HG02973 (cell line): ENCODE measurements at regions not wholly inside any gene's neighbourhood (a gene's known extent, or its start where the extent isn't known, plus 50 kb on each side); places are given as distances from the start of the nearest gene placed in this dataset.

Experiments used
- ATAC-seq: cut with Tn5 transposase; IDR thresholded peaks from one replicate; pipeline ENCODE4 v1.9.1; 2021; ENCODE audit warnings: moderate library complexity; ENCODE audit not compliant: unreplicated experiment

GRCh38 chr2:71938659-71939587 is 208.7 kb downstream of the CYP26B1 start:
- no peak for ATAC-seq

GRCh38 chr2:71938108-71938507 is 209.6 kb downstream of the CYP26B1 start:
- ATAC-seq: no peak

DNA sequence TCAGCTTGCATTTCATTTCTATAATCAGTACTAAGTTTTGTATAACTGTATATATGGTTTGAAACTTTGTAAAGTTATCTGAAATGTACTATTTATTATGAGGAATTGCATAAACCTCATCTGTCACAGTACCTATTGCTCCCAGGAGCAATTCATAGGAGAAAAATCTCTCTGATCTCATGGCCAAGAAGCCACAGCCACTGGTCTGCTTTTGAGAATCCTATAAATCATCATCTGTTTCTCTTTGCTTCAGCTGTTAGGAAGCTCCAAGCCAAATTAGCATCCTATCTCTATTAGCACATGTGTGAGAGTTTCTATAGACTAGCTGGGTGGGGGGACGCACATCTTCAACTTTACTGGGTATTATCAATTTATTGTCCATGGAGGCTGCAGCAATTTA is 210.3 kb downstream of the CYP26B1 start:
- ATAC-seq: no peak

DNA sequence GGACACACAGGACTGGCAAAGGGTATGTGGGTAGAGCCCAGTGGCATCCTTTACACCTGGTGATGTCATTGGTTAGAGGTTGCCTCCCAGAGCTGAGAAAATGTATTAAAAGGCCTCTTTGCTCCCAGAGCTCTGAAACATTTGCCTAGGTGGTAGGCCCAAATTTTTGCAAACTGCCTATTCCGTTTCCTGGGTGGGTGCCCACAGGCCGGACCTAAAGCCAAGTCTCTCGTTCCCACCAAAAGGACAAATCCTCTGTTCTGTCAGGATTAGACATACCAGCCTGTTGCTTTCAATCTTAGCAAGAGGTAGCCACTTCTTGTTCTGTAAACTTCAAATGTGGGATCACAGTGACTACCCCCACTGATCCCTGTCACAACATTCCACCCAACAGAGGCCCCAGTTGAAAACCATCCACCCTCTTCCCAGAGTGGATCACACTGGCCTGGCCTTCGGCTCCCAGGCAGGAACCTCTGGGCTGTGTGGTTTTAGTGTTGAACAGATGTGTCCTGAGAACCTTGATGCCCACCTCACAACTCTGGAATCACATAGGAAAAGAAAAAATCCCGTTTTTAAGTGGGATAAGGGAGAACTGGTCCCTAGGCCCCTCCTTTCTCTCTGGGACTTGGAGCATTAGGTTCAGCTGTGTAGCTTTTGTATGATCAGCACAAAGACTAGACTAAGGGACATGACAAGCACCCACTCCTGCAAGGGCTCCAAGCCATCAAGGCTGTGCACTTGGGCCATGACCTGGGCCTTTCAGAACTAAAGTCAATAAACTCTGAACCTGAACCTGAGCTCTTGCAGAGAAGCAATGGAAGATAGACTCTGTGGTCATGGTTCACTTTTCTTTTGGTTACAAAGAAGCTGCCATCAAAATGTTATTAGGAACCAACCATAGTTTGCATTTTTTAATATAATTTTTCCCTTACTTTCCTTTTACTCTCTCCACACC is 211.3 kb downstream of the CYP26B1 start:
- no peak for ATAC-seq

GRCh38 chr2:71935262-71935848 is 212.3 kb downstream of the CYP26B1 start:
- no peak for ATAC-seq

GRCh38 chr2:71934595-71935261 is 212.9 kb downstream of the CYP26B1 start:
- no peak for ATAC-seq

DNA sequence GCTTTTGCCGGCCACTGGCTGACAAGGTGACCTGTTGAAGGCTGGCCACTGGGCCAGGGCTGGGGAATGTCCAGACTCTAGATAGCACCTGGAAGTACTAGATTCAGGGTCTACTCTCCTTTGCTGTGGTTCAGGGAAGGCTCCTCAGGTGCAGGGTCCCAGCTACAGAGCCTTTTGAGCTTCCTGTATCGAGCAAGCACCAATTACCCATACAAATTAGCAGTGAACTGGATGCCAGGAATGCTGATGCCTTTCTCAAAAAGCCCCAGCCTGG is 213.4 kb downstream of the CYP26B1 start:
- no peak for ATAC-seq

GRCh38 chr2:71933467-71934319 is 214.0 kb downstream of the CYP26B1 start:
- no peak for ATAC-seq

- ATAC-seq: no peak
Measured at GRCh38 chr2:71932780-71933466, 214.7 kb downstream of the CYP26B1 start.

- no peak for ATAC-seq
Measured at GRCh38 chr2:71932037-71932779, 215.5 kb downstream of the CYP26B1 start.

GRCh38 chr2:71930049-71930681 is 217.5 kb downstream of the CYP26B1 start:
- no peak for ATAC-seq

GRCh38 chr2:71929482-71929772 is 218.2 kb downstream of the CYP26B1 start:
- no peak for ATAC-seq

DNA sequence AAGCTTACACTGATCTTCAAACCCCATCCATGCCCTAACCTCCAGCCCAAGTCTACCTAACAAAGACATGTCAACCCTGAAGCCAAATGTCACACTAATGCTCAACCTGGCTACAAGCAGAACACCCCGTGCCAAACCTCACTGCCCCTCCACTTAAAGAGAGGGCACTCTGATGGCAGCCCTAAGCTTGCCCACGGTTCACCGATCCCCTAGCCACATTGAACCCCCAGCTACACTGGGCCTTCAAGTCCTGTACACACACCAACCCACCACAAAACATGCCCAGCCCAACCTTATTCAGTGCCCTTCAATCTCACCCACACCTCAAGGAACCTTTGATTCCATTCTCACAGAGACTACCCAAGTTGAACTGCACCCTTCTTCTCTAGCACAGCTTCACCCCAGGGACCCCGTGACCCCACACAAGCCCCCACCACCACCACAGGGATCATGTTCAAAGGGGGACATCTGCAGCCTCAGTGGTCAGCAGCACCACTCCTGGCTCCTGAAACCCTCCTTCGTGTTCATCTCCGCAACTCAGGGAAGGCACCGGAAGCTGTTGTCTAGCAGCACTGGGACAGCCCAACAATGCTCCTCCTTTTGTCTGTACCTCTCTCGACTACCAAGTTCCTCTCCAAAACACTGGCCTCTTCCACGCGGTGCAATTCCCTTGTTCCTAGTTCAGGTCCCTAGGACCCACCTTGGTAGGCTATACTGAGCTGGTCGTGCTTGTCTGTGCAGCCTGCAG is 218.8 kb downstream of the CYP26B1 start:
- no peak for ATAC-seq

DNA sequence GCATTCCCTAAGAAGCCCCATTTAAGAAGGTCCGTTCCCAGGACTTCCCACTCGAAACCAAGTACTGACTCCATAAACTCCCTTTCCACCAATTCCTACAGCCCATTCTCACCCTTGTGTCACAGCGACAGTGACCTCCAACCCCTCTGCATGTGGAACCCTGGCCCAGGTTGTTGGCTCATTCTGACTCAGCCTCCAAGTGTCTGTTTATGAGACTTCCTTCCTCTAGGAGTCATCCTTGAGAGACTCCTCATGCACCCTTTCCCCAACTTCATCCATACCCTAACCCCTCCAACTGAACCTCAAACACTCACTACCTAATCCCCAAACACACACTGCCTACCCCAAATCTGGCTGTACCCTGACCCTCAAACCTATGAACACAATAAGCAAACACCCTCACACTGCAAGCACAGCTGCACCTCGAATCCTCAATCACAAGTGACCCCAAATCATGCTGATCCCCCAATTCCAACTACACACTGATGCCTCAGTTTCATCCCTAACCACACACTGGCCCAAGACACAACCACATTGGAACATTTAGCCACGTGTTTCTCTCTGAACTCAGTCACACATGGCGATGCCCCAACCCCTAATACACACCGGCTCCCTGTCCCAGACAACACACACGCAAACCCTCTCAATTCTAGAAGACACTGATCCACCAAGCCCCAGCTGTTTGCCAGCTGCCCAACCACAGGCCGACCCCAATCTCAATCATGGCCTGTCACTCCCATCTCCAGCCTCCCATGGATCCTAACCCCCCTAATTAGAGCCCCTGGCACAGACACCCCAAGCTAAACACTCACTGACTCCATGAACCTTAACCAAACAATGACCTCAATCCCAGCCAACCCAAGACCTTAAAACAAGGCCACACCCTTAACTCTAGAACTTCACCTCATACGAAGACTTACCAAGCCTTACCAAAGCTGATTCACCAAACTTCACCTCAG is 219.6 kb downstream of the CYP26B1 start:
- no peak for ATAC-seq

- ATAC-seq: no peak
Measured at GRCh38 chr2:71926876-71927756, 220.5 kb downstream of the CYP26B1 start.

GRCh38 chr2:71926089-71926447 is 221.6 kb downstream of the CYP26B1 start:
- ATAC-seq: no peak
